ENCODE measurements at regions not wholly inside any gene's neighbourhood (a gene's known extent, or its start where the extent isn't known, plus 50 kb on each side); places are given as distances from the start of the nearest gene placed in this dataset.

DNA sequence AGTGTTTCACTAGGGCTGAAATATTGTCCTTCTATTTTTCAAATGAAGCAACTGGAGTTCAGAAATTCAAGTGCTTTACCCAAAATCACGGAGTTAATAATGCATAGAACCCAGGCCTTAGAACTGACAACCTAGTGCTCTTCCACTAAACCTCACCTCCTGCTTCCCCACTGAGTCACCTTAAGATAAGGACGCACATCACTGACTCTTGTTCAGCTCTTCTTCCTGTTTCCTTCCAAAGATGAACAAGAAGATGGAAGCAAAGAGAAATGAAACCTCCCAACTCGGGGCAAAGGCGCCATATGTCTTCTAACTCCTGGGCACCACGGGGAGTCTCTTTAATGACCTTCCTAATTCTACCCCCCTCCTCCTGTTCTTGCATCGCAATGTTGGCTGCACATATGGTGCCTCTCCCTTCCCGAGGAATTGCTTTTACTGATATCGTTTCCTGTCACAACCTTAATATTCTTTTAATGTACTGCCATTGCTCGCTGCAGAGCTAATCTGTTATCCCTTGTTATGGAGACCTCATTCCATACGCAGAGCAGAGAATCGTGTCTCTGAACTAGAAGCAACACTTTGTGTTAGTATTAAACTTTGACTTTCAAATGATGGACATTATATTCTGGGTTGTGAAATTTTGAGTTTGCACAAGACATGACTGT is 591.4 kb downstream of the TMEM114 start:
- Mint-ChIP-seq H3K27me3 (ENCODE audit: low read depth) (no peaks in the 10 kb centered on the region), H3K36me3 (ENCODE audit: low read depth) (no peaks in the 10 kb centered on the region), H3K4me1 (ENCODE audit: low read depth) (no peaks in the 10 kb centered on the region), H3K9me3 (peaks cover 72% of the 10 kb centered on the region), H3K4me3 (ENCODE audit: low read depth) (no peak overlapping the region), H3K27ac (no peak overlapping the region)
- no peak for DNase-seq (ENCODE audit: low spot score)
- intact Hi-C loops (cut with micrococcal nuclease) = no loop called here

DNA sequence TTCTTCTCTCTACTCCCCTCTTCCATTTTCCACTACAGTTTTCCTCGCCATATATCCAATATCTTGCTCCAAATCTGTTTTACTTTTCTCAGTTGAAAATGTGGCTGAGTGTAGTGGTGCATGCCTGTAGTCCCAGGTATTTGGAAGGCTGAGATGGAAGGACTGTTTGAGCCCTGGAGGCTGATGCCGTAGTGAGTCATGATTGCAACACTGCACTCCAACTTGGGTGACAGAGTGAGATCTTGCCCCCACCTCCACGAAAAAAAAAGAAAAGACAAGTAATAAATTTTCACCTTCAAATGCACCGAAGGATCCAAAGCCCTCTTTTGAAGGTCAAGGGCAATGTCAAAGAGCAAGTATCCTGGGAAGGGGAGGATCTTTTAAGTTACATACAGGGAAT is 592.3 kb downstream of the TMEM114 start:
- H3K4me1 Mint-ChIP-seq (ENCODE audit: low read depth) = no peaks in the 10 kb centered on the region
- no peak for DNase-seq (ENCODE audit: low spot score)
- H3K9me3 Mint-ChIP-seq = peaks cover 78% of the 10 kb centered on the region
- H3K4me3 Mint-ChIP-seq (ENCODE audit: low read depth) = no peak overlapping the region
- H3K27ac Mint-ChIP-seq = no peak overlapping the region
- intact Hi-C loops (cut with micrococcal nuclease) = no loop called here
- no peaks in the 10 kb centered on the region for H3K36me3 Mint-ChIP-seq (ENCODE audit: low read depth)
- H3K27me3 Mint-ChIP-seq (ENCODE audit: low read depth) = no peaks in the 10 kb centered on the region

DNA sequence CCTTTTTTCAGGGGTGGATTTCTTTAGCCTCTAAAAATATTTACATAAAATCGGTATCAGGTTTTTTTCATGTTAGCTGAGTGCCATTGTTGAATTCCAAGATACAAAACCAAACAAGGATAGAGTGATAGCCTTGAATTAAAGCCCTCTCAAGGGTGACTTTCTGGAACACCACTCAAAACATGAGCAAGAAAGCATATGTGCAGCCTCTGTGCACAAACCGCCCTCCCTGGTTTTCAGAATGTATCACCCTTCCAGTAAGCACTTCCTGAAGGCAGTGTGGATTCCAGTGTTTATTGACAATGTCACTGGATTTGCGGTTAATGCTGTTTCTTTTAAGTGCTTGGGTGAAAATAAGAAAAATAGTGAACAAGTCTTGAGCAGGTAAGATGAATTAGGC is 597.7 kb downstream of the TMEM114 start:
- Mint-ChIP-seq H3K27ac (no peak overlapping the region), H3K4me3 (ENCODE audit: low read depth) (no peak overlapping the region), H3K4me1 (ENCODE audit: low read depth) (no peaks in the 10 kb centered on the region), H3K9me3 (peaks cover 63% of the 10 kb centered on the region), H3K36me3 (ENCODE audit: low read depth) (no peaks in the 10 kb centered on the region), H3K27me3 (ENCODE audit: low read depth) (no peaks in the 10 kb centered on the region)
- intact Hi-C loops (cut with micrococcal nuclease) = no loop called here
- no peak for DNase-seq (ENCODE audit: low spot score)

DNA sequence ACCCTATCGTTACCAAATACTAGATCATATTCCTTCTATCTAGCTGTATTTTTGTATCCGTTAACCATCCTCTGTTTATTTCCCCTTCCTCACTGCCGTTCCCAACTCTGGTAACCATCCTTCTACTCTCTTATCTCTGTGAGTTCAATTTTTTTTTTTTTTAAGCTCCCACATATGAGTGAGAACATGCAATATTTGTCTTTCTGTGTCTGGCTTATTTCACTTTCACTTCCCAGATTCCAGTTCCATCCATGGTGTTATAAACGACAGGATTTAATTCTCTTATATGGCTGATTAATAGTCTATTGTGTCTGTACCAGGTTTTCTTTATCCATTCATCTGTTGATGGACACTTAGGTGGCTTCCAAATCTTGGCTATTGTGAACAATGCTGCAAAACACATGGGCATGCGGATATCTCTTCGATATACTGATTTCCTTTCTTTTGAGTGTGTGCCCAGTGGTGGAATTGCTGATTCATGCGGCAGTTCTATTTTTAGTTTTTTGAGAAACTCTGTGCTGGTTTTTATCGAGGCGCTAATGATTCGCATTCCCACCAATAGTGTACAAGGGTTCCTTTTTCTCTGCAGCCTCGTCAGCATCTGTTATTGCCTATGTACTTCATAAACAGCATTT is 599.6 kb downstream of the TMEM114 start:
- DNase-seq (ENCODE audit: low spot score) = no peak
- H3K36me3 Mint-ChIP-seq (ENCODE audit: low read depth) = no peaks in the 10 kb centered on the region
- H3K4me1 Mint-ChIP-seq (ENCODE audit: low read depth) = no peaks in the 10 kb centered on the region
- no peak overlapping the region for H3K27ac Mint-ChIP-seq
- H3K27me3 Mint-ChIP-seq (ENCODE audit: low read depth) = no peaks in the 10 kb centered on the region
- H3K4me3 Mint-ChIP-seq (ENCODE audit: low read depth) = no peak overlapping the region
- H3K9me3 Mint-ChIP-seq = peaks cover 62% of the 10 kb centered on the region
- intact Hi-C loops (cut with micrococcal nuclease) = no loop called here

DNA sequence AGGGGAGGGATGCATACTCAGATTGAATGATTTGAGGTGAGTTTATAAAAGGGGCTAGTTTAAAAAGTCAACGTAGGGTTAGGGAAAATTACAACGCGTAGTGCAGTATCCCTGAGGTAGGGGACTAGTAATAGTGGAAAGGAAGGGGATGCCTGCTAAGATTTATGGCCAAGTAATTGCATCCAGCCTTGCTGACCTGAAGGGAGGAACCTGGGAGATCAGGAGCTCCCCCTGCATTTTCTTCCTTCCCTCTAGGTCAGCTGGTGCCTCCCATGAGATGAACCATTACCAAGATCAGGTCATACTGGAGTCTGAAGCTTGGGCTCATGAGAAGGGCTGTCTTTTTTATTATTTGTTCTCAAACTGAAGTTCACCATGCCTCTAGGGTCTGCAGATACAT is 606.6 kb downstream of the TMEM114 start:
- intact Hi-C loops (cut with micrococcal nuclease) = no loop called here
- Mint-ChIP-seq H3K9me3 (peaks cover 54% of the 10 kb centered on the region), H3K27ac (no peak overlapping the region), H3K4me1 (ENCODE audit: low read depth) (no peaks in the 10 kb centered on the region), H3K27me3 (ENCODE audit: low read depth) (no peaks in the 10 kb centered on the region), H3K4me3 (ENCODE audit: low read depth) (no peak overlapping the region), H3K36me3 (ENCODE audit: low read depth) (no peaks in the 10 kb centered on the region)
- DNase-seq (ENCODE audit: low spot score) = no peak

DNA sequence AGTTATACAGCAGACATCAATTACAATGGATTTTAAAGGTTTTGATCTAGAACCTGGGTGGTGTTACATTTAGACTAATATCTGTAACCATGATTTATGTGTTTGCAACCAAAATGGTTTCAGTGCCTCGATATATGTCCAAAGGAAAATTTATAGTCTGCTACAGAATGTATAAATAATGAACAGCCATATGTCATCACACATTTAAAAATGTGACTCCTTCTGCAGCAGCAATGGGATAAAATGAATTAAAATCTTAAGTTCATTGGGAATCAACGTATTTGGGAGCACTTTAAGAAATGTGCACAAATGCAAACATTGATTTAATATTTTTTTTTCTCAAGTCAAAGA is 610.2 kb downstream of the TMEM114 start:
- intact Hi-C loops (cut with micrococcal nuclease) = no loop called here
- H3K4me3 Mint-ChIP-seq (ENCODE audit: low read depth) = no peak overlapping the region
- no peak for DNase-seq (ENCODE audit: low spot score)
- peaks cover 38% of the 10 kb centered on the region for H3K9me3 Mint-ChIP-seq
- H3K27ac Mint-ChIP-seq = no peak overlapping the region
- no peaks in the 10 kb centered on the region for H3K4me1 Mint-ChIP-seq (ENCODE audit: low read depth)
- no peaks in the 10 kb centered on the region for H3K27me3 Mint-ChIP-seq (ENCODE audit: low read depth)
- H3K36me3 Mint-ChIP-seq (ENCODE audit: low read depth) = no peaks in the 10 kb centered on the region

DNA sequence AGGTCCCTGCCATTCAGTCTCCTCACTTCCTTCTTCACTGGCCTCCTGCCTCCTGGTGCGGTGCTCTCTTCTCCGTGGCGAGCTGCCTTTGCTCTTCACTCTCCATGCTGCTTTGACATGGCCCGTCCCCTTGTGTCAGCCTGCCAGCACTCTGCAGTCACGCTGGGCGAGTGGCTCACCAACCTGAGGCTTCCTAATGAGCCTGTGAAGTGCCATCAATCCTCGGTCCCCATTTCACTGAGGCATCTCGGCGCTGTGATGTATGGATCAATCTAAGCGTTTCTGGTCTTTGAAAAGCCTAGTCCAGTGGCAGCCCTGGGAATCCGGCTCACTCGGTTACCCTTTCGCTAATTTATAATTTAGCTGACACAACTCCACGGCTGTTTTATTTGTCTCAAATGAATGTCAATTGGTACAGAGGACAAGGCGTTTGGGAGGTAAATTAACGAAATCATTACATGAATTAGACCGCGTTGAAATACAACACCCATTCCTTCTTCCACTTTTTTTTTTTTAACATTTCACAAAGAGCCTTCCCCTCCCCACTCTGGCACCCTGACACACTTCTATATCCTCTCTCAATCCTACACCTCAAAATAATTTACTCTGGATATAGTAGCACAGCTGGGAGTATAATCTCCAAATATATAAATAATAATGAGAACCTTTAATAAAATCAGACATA is 610.7 kb downstream of the TMEM114 start:
- intact Hi-C loops (cut with micrococcal nuclease) = no loop called here
- Mint-ChIP-seq H3K36me3 (ENCODE audit: low read depth) (no peaks in the 10 kb centered on the region), H3K4me1 (ENCODE audit: low read depth) (no peaks in the 10 kb centered on the region), H3K27ac (no peak overlapping the region), H3K4me3 (ENCODE audit: low read depth) (no peak overlapping the region), H3K9me3 (peaks cover 40% of the 10 kb centered on the region), H3K27me3 (ENCODE audit: low read depth) (no peaks in the 10 kb centered on the region)
- DNase-seq (ENCODE audit: low spot score) = no peak

DNA sequence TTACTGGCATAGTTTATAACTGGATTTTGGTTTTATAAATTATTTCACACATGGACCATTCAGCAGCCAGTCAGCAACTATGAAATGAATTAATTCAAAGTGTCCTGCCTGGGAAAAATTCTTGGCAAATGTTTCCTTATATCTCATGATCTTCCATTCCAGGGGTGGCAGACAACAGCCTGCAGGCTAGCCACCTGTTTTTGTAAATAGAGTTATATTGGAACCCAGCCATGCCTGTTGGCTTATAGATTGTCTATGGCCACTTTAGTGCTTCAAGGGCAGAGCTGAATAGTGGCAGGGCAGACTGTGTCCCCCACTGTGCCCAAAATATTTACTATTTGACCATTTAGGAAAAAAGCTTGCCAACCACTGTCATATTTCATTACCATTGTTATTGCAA is 613.7 kb downstream of the TMEM114 start:
- H3K27me3 Mint-ChIP-seq (ENCODE audit: low read depth) = no peaks in the 10 kb centered on the region

DNA sequence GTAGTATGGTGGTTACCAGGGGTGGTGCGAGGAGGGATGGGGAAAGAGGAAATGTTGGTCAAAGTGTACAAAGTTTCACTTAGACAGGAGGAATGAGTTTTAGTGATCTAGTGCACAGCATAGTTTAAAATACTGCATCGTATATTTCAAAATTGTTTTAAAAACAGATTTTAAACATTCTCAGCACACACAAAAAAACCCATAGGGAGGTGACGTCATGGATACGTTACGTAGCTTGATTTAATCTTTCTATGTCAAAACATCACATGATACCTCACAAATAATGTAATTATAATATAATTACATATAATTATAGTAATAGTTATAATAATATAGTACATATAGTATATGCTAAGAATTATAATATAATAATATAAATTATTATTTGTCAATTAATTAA is 614.2 kb downstream of the TMEM114 start:
- intact Hi-C loops (cut with micrococcal nuclease) = no loop called here
- H3K4me3 Mint-ChIP-seq (ENCODE audit: low read depth) = no peak overlapping the region
- H3K9me3 Mint-ChIP-seq = peaks cover 43% of the 10 kb centered on the region
- H3K27ac Mint-ChIP-seq = no peak overlapping the region
- no peaks in the 10 kb centered on the region for H3K4me1 Mint-ChIP-seq (ENCODE audit: low read depth)
- H3K27me3 Mint-ChIP-seq (ENCODE audit: low read depth) = no peaks in the 10 kb centered on the region
- DNase-seq (ENCODE audit: low spot score) = no peak
- no peaks in the 10 kb centered on the region for H3K36me3 Mint-ChIP-seq (ENCODE audit: low read depth)

More for the DNA sequence above, 613.7 kb downstream of the TMEM114 start:
- DNase-seq (ENCODE audit: low spot score) = no peak
- no peak overlapping the region for H3K27ac Mint-ChIP-seq
- intact Hi-C loops (cut with micrococcal nuclease) = no loop called here
- H3K36me3 Mint-ChIP-seq (ENCODE audit: low read depth) = no peaks in the 10 kb centered on the region
- no peak overlapping the region for H3K4me3 Mint-ChIP-seq (ENCODE audit: low read depth)
- H3K4me1 Mint-ChIP-seq (ENCODE audit: low read depth) = no peaks in the 10 kb centered on the region
- peaks cover 47% of the 10 kb centered on the region for H3K9me3 Mint-ChIP-seq

DNA sequence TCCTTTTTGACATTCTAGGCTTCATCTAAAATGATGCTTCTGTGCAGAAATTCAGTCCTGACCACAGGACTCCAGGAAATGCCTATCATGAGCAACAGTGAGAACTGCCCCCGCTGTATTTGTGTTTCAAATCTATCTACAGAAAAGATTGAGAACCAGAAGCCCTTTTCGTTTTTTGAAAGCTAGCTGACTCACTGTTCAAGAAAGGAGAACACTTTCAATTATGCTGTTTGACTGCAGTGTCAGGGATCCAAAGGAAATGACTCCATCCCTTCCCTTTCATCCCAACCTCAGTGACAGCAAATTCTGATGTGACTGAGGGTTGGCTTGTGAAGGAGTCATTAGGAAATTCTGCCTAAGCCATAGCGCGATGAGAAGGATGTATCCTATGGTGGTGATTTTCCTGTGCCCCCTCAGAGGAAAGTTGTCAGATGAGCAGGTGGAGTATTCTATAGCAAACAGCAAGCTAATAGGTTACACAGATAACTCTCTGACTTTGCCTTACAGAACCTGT is 622.3 kb downstream of the TMEM114 start:
- Mint-ChIP-seq H3K27me3 (ENCODE audit: low read depth) (no peaks in the 10 kb centered on the region), H3K4me1 (ENCODE audit: low read depth) (no peaks in the 10 kb centered on the region), H3K9me3 (peaks cover 28% of the 10 kb centered on the region), H3K4me3 (ENCODE audit: low read depth) (no peak overlapping the region), H3K36me3 (ENCODE audit: low read depth) (no peaks in the 10 kb centered on the region), H3K27ac (no peak overlapping the region)
- no peak for DNase-seq (ENCODE audit: low spot score)
- intact Hi-C loops (cut with micrococcal nuclease) = no loop called here

DNA sequence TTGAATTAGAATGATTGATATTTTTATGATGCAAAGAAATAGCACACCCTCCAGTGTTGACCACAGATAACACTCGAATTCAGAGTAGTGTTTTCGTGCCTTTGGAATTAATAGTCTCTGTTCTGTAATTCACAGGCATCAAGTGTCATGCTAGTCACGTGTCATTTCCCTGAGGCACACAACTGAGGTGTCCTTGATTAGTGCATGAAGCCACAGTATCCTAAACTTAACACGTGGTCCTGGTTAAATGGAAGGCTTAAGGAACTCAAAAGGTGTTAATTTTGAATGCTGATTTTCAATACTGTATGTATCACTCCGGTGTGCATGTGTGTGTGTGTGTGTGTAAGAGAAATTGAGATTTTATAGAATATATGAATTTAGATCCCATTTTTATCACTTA is 625.6 kb downstream of the TMEM114 start:
- intact Hi-C loops (cut with micrococcal nuclease) = no loop called here
- DNase-seq (ENCODE audit: low spot score) = no peak
- H3K36me3 Mint-ChIP-seq (ENCODE audit: low read depth) = no peaks in the 10 kb centered on the region

DNA sequence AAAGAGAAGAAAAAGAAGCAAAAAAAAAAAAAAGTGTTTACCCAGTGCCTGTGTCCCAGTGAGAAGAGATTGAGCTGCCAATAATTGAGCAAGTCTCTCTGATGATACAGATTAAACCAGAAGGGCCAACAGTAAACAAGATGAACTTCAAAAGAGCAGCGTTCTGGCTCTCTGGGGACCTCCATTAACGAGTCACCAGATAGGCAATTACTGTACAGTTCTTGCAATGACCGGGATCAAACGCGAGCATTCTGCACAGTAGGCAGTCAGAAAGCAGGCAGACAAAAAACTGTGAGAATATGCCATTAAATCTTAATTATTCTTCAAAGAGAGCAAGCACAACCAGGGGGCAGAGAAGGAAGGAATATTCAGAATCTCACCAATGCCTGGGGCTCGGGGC is 626.1 kb downstream of the TMEM114 start:
- Mint-ChIP-seq H3K27me3 (ENCODE audit: low read depth) (no peaks in the 10 kb centered on the region), H3K36me3 (ENCODE audit: low read depth) (no peaks in the 10 kb centered on the region), H3K27ac (no peak overlapping the region), H3K9me3 (peaks cover 22% of the 10 kb centered on the region), H3K4me1 (ENCODE audit: low read depth) (no peaks in the 10 kb centered on the region), H3K4me3 (ENCODE audit: low read depth) (no peak overlapping the region)
- intact Hi-C loops (cut with micrococcal nuclease) = no loop called here
- DNase-seq (ENCODE audit: low spot score) = no peak

More for the DNA sequence above, 625.6 kb downstream of the TMEM114 start:
- Mint-ChIP-seq H3K4me1 (ENCODE audit: low read depth) (no peaks in the 10 kb centered on the region), H3K4me3 (ENCODE audit: low read depth) (no peak overlapping the region), H3K27me3 (ENCODE audit: low read depth) (no peaks in the 10 kb centered on the region), H3K27ac (no peak overlapping the region), H3K9me3 (peaks cover 22% of the 10 kb centered on the region)

Data from activated T-helper 2 cell treated with anti-CD3 and anti-CD28 coated beads, Interferon-gamma antibody, Interleukin-2, Interleukin-4, amounts not matched to agents 10 μg/mL and 5 μg/mL and 100 μg/mL, durations not matched to agents 14 hours and 24 hours and 36 hours (primary cell).